GM19239 (cell line): ENCODE measurements at regions not wholly inside any gene's neighbourhood (a gene's known extent, or its start where the extent isn't known, plus 50 kb on each side); places are given as distances from the start of the nearest gene placed in this dataset.
"Not testable (repeated sequence)": the region's sequence is repeated elsewhere in the genome, so short reads cannot be mapped to it uniquely, and the experiment has no call there.

Experiments
- DNase-seq: peaks from one replicate; pipeline ENCODE4 v3.0.0; 2011; ENCODE audit warnings: low spot score; ENCODE audit not compliant: insufficient read length
- FAIRE-seq: peaks from 2 replicates; lab custom pipeline; 2011; peaks lifted over from hg19 to GRCh38; lab: Jason Lieb, UNC

- no peak for FAIRE-seq
- DNase-seq, result no peak
Observed at GRCh38 chr3:27561576-27561975, 77.4 kb upstream of the SLC4A7 start.

GRCh38 chr3:27560484-27561056 is 76.4 kb upstream of the SLC4A7 start:
- FAIRE-seq (no peak), DNase-seq (no peak)

GRCh38 chr3:27559835-27560234 is 75.7 kb upstream of the SLC4A7 start:
- DNase-seq (no peak), FAIRE-seq (no peak)

- FAIRE-seq (no peak), DNase-seq (no peak)
Observed at GRCh38 chr3:27559381-27559780, 75.2 kb upstream of the SLC4A7 start.

- no peak for FAIRE-seq
Observed at GRCh38 chr3:27557411-27557810, 73.2 kb upstream of the SLC4A7 start.

GRCh38 chr3:27556887-27557286 is 72.7 kb upstream of the SLC4A7 start:
- FAIRE-seq (no peak), DNase-seq (no peak)

More at GRCh38 chr3:27557411-27557810, 73.2 kb upstream of the SLC4A7 start:
- no peak for DNase-seq

- FAIRE-seq, result no peak
- no peak for DNase-seq
Observed at GRCh38 chr3:27554706-27555105, 70.5 kb upstream of the SLC4A7 start.

- DNase-seq (no peak), FAIRE-seq (no peak)
Observed at GRCh38 chr3:27553886-27554540, 69.8 kb upstream of the SLC4A7 start.

- not testable (repeated sequence) for DNase-seq, FAIRE-seq
Observed at GRCh38 chr3:27552708-27553107, 68.5 kb upstream of the SLC4A7 start.

GRCh38 chr3:27551413-27551812 is 67.2 kb upstream of the SLC4A7 start:
- not testable (repeated sequence) for DNase-seq, FAIRE-seq

- no peak for FAIRE-seq
- DNase-seq, result no peak
Observed at GRCh38 chr3:27545061-27545460, 60.9 kb upstream of the SLC4A7 start.

- DNase-seq (no peak), FAIRE-seq (no peak)
Observed at GRCh38 chr3:27544372-27544865, 60.2 kb upstream of the SLC4A7 start.

GRCh38 chr3:27542476-27542875 is 58.3 kb upstream of the SLC4A7 start:
- FAIRE-seq, result no peak

GRCh38 chr3:27540231-27540630 is 56.0 kb upstream of the SLC4A7 start:
- FAIRE-seq (no peak), DNase-seq (no peak)

More at GRCh38 chr3:27542476-27542875, 58.3 kb upstream of the SLC4A7 start:
- DNase-seq, result no peak

GRCh38 chr3:27536491-27536890 is 52.3 kb upstream of the SLC4A7 start:
- FAIRE-seq (no peak), DNase-seq (no peak)

- no peak for FAIRE-seq
- no peak for DNase-seq
Observed at GRCh38 chr3:27535809-27536392, 51.7 kb upstream of the SLC4A7 start.

GRCh38 chr3:27533718-27534573 is 49.8 kb upstream of the SLC4A7 start:
- DNase-seq (no peak), FAIRE-seq (no peak)
